ENCODE measurements at regions not wholly inside any gene's neighbourhood (a gene's known extent, or its start where the extent isn't known, plus 50 kb on each side); places are given as distances from the start of the nearest gene placed in this dataset.

DNA sequence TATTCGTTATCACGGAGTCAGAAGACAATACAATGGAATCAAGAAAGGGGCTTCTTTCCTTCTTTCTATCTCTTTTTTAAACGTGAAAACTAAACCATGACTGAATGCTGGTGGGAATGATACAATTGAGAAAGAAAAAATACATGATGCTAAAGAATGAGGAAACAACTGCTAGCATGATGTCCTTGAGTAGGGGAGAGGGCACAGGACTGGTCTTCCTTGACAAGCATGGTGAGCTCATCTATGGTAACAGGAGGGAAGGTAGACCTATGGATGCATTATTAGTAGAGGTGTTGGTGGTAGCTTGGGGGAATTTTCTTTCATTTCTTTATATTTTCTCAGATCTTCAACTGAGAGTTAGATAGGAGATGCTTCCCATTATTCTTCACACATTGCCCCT lies 88.9 kb upstream of the COL1A2 start:
- H3K4me3 ChIP-seq = no peak overlapping the region
- no peak overlapping the region for H3K4me2 ChIP-seq
- TF ChIP-seq EZH2 (IDR thresholded peaks at IDR 0.05; ENCODE audit: low read depth) = no peak
- TF ChIP-seq, protein P1, sequence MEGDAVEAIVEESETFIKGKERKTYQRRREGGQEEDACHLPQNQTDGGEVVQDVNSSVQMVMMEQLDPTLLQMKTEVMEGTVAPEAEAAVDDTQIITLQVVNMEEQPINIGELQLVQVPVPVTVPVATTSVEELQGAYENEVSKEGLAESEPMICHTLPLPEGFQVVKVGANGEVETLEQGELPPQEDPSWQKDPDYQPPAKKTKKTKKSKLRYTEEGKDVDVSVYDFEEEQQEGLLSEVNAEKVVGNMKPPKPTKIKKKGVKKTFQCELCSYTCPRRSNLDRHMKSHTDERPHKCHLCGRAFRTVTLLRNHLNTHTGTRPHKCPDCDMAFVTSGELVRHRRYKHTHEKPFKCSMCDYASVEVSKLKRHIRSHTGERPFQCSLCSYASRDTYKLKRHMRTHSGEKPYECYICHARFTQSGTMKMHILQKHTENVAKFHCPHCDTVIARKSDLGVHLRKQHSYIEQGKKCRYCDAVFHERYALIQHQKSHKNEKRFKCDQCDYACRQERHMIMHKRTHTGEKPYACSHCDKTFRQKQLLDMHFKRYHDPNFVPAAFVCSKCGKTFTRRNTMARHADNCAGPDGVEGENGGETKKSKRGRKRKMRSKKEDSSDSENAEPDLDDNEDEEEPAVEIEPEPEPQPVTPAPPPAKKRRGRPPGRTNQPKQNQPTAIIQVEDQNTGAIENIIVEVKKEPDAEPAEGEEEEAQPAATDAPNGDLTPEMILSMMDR (conservative IDR thresholded peaks at IDR 0.05) = no peak
- BruUV-seq (replicated peaks) = no TSS peak
- H3K36me3 ChIP-seq (ENCODE audit: low read depth) = no peaks in the 10 kb centered on the region
- no peaks in the 10 kb centered on the region for H3K27me3 ChIP-seq (ENCODE audit: insufficient read depth, low read depth)
- peaks cover 6% of the 10 kb centered on the region; the same call in 1 of the 2 replicates for H3F3A ChIP-seq (ENCODE audit: insufficient read depth, low read depth)
- no peak overlapping the region for H2AFZ ChIP-seq
- H3K4me1 ChIP-seq (replicated peaks; ENCODE audit: insufficient read depth) = peaks cover 27% of the 10 kb centered on the region
- intact Hi-C loops (cut with micrococcal nuclease; ENCODE audit: unreplicated experiment) = no loop called here
- no peak overlapping the region for H3K27ac ChIP-seq
- no peaks in the 10 kb centered on the region for H3K9me2 ChIP-seq (ENCODE audit: insufficient read depth)
- H3K79me2 ChIP-seq (ENCODE audit: low read depth) = no peaks in the 10 kb centered on the region
- H3K9me3 ChIP-seq (ENCODE audit: insufficient read depth, low read depth) = peaks cover 9% of the 10 kb centered on the region; the same call in 1 of the 2 replicates
- ChIA-PET POLR2A (ENCODE audit: unreplicated experiment) (interaction anchor here (0.6 kb wide), 1 partner anchor 1153 kb away, joined by 25 read pairs; no protein-coding TSS in a partner anchor), CTCF (no interaction called here)
- peak in 1 of 2 experiments; percentile 59 for DNase-seq
- H4K20me1 ChIP-seq (ENCODE audit: insufficient read depth) = no peaks in the 10 kb centered on the region

DNA sequence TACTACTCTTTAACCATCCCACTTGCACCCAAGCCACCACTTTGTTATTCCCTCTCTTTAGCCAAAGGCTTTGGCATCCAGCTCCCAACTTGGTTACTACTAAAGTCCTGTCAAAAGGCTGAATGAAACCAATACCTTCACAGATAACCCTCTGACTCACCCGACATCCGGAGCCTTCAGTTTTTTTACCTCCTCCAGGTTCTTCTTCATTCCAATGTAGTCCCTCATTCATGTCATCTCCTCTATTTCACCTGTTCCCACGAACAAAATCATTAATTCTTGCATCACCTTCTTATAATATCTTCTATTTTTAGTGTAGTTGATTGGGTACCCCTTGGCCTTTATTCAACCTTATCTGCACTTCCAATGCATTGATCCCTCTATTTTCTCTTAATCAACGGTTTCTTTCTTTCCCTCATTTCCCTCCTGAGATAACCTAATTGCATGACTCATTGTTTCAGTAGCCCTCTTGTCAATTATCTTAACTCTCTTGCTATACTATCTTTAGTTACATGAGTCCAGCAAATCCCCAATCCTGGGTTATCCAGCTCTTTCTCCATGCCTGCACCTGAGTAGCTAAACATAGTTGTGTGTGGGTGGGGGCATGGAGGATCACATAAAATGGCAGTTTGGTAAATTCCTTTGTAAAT lies 87.2 kb upstream of the COL1A2 start:
- no peak for TF ChIP-seq EZH2 (IDR thresholded peaks at IDR 0.05; ENCODE audit: low read depth)
- TF ChIP-seq, protein P1 (conservative IDR thresholded peaks at IDR 0.05) = no peak
- H3K9me3 ChIP-seq (ENCODE audit: insufficient read depth, low read depth) = peaks cover 6% of the 10 kb centered on the region; the same call in 1 of the 2 replicates
- no peak overlapping the region for H3K4me2 ChIP-seq
- DNase-seq = peak; percentile 25 to 50
- no peaks in the 10 kb centered on the region for H3K79me2 ChIP-seq (ENCODE audit: low read depth)
- H3K4me1 ChIP-seq (replicated peaks; ENCODE audit: insufficient read depth) = peaks cover 12% of the 10 kb centered on the region; the same call in 1 of the 2 replicates
- no peaks in the 10 kb centered on the region for H3K36me3 ChIP-seq (ENCODE audit: low read depth)
- no peaks in the 10 kb centered on the region for H3F3A ChIP-seq (ENCODE audit: insufficient read depth, low read depth)
- H2AFZ ChIP-seq = no peak overlapping the region
- H3K27ac ChIP-seq = no peak overlapping the region
- ChIA-PET CTCF (no interaction called here), POLR2A (ENCODE audit: unreplicated experiment) (no interaction called here)
- no peak overlapping the region for H3K4me3 ChIP-seq
- no TSS peak for BruUV-seq (replicated peaks)
- no peaks in the 10 kb centered on the region for H3K27me3 ChIP-seq (ENCODE audit: insufficient read depth, low read depth)
- H4K20me1 ChIP-seq (ENCODE audit: insufficient read depth) = no peaks in the 10 kb centered on the region
- intact Hi-C loops (cut with micrococcal nuclease; ENCODE audit: unreplicated experiment) = no loop called here
- no peaks in the 10 kb centered on the region for H3K9me2 ChIP-seq (ENCODE audit: insufficient read depth)

DNA sequence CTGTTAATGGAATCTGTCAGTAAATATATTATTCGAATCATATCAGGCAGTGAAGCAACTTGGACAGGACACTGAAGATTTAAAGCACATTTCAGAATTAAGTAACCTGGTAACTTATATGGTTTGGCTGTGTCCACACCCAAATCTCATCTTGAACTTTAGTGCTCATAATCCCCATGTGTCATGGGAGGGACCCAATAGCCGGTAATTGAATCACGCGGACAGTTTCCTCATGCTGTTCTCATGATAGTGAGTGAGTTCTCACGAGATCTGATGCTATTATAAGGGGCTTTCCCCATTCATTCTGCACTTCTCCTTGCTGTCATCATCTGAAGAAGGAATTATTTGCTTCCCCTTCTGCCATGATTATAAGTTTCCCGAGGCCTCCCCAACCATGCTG lies 83.2 kb upstream of the COL1A2 start:
- BruUV-seq (replicated peaks) = no TSS peak
- POLR2A ChIA-PET (ENCODE audit: unreplicated experiment) = no interaction called here
- TF ChIP-seq, protein P1 (conservative IDR thresholded peaks at IDR 0.05) = no peak
- no peak for TF ChIP-seq EZH2 (IDR thresholded peaks at IDR 0.05; ENCODE audit: low read depth)

More for the DNA sequence above, 83.2 kb upstream of the COL1A2 start:
- H3K9me3 ChIP-seq (ENCODE audit: insufficient read depth, low read depth) = no peaks in the 10 kb centered on the region
- H2AFZ ChIP-seq = no peak overlapping the region
- intact Hi-C loops (cut with micrococcal nuclease; ENCODE audit: unreplicated experiment) = no loop called here
- DNase-seq = no peak
- H3K27ac ChIP-seq = no peak overlapping the region
- no peaks in the 10 kb centered on the region for H4K20me1 ChIP-seq (ENCODE audit: insufficient read depth)
- H3K79me2 ChIP-seq (ENCODE audit: low read depth) = no peaks in the 10 kb centered on the region
- H3K4me3 ChIP-seq = no peak overlapping the region
- CTCF ChIA-PET = no interaction called here
- H3K4me1 ChIP-seq (replicated peaks; ENCODE audit: insufficient read depth) = 0 out of 2 replicates have a peak, but pooled peaks cover under 1% of the 10 kb centered on the region
- H3K36me3 ChIP-seq (ENCODE audit: low read depth) = no peaks in the 10 kb centered on the region
- H3K9me2 ChIP-seq (ENCODE audit: insufficient read depth) = no peaks in the 10 kb centered on the region
- no peak overlapping the region for H3K4me2 ChIP-seq
- no peaks in the 10 kb centered on the region for H3F3A ChIP-seq (ENCODE audit: insufficient read depth, low read depth)
- H3K27me3 ChIP-seq (ENCODE audit: insufficient read depth, low read depth) = no peaks in the 10 kb centered on the region
